HG02970 (cell line): ENCODE measurements at regions not wholly inside any gene's neighbourhood (a gene's known extent, or its start where the extent isn't known, plus 50 kb on each side); places are given as distances from the start of the nearest gene placed in this dataset.

Source experiments
- ATAC-seq: cut with Tn5 transposase; IDR thresholded peaks from one replicate; pipeline ENCODE4 v1.9.1; 2021; ENCODE audit warnings: mild to moderate bottlenecking, moderate library complexity, moderate number of reproducible peaks; ENCODE audit not compliant: unreplicated experiment, low FRiP score

DNA sequence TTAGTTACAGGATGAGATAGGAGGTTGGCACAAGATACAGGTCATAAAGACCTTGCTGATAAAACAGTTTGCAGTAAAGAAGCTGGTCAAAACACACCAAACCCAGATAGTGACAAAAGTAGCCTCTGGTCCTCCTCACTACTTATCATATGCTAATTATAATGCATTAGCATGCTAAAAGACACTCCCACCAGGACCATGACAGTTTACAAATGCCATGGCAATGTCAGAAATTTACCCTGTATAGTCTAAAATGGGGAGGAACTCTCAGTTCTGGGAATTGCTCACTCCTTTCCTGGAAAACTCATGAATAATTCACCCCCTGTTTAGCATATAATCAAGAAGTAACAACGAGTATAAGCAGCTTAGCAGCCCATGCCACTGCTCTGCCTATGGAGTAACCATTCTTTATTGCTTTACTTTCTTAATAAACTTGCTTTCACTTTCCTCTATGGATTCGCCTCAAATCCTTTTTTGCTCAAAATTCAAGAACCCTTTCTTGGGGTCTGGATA lies 1254.4 kb downstream of the PCDH7 start:
- no peak for ATAC-seq

DNA sequence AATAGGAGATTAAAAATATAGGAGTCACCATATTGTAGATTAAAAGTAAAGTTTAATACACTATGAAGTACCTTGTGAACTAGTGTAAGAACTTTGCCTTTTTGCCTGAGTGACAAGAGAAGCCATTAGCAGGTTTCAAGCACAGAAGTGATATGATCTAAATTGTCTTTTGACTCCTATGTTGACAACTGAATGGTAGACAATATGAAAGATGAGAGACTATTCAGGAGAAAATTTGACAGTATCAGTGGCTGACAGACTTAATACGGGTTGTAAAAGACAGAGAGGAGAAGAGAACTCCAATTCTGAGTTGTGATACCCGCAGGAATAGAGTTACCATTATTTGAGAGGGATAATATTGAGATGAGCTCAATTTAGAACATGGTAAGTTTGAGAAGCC lies 1259.8 kb downstream of the PCDH7 start:
- no peak for ATAC-seq

DNA sequence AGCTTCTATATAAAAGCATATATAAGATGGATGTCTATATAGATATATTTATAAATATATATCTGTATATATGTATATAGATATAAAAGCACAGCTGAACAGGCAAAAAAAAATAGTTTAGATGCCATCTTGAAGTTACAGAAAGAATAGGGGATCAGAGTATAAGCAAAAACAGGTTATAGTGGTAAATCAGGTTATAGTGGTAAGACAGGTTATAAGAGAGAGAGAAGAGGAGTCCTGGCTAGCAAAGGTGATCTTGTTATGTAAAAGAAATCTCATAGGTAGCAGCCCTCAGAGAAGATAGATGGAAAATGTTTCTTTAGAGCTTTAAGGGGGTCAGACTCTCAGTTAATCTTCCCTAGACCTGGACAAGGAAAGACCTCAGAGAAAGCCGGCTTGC lies 1263.1 kb downstream of the PCDH7 start:
- ATAC-seq = no peak

DNA sequence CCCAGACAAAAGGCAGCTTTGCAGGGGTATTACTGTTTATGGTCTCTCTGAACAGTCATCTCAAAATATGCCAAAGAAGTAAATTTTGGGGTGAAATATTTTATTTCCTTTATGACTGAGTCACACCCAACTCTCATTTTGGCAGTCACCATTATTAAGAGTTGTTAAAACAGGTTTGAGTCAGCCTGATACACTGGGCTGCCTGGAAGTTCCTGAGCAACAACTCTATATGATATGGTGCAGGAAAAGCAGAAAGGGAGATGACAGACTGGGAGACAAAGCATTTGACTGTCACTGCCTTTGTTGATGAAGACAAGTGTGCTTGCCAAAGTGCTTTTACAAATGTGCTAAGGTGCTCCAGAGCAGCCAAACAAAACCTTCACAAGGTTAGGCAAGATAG lies 1263.5 kb downstream of the PCDH7 start:
- no peak for ATAC-seq

DNA sequence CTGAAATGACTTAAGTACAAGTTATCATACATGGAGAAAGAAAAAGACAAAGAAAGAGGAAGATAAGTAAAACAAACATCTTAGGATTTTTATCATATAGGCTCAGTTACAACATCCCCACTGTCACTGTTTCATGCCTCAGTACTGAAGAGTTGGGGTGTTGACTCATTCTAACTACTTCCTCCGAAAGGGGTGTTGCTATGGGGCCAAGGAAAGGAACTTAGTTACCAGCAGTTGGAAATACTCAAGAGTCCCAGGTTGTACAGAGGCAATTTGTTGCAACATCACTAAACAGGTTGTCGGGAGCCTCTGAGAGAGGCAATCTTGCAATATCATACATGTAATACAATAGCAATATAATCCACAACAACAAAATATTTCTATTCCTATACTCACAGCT lies 1264.7 kb downstream of the PCDH7 start:
- ATAC-seq = no peak

DNA sequence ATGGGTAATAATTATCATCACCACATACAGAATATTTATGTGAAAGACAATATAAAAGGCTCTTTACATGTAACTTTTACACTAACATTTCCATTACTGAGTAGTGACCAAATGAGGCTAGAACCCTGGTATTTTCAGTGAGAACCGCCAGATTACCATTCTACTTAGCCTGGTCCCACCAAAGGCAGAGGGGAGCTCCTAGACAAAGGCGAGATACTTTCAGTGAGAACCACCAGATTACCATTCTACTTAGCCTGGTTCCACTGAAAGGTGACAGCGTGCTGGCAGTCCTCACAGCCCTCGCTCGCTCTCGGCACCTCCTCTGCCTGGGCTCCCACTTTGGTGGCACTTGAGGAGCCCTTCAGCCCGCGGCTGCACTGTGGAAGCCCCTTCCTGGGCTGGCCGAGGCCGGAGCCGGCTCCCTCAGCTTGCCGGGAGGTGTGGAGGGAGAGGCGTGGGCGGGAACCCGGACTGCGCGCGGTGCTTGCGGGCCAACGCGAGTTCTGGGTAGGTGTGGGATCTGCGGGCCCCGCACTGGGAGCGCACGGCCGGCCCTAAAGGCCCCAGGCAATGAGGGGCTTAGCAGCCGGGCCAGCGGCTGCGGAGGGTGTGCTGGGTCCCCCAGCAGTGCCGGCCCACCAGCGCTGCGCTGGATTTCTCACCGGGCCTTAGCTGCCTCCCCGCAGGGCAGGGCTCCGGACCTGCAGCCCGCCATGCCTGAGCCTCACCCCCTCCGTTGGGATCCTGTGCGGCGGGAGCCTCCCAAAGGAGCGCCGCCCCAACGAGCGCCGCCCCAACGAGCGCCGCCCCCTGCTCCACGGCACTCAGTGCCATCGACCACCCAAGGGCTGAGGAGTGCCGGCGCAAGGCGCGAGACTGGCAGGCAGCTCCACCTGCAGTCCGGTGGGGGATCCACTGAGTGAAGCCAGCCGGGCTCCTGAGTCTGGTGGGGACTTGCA lies 1276.1 kb downstream of the PCDH7 start:
- no peak for ATAC-seq

DNA sequence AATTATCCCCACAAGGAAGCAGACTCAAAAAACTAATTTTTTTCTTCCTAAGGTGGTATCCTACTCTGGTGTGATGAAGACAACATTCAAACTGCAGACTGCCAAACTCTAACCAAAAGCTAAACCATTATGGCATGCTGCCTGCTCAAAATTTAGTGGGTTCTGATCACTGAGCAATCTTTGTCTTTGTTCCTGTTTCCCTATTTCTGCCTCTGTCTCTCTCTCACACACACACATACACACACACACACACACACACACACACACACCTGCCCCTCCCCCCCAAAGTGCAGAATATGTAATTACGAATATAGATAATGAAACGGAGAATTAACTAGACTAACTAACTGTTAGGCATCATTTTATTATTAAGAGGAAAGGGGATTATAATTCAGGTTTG lies 1278.6 kb downstream of the PCDH7 start:
- ATAC-seq = no peak

DNA sequence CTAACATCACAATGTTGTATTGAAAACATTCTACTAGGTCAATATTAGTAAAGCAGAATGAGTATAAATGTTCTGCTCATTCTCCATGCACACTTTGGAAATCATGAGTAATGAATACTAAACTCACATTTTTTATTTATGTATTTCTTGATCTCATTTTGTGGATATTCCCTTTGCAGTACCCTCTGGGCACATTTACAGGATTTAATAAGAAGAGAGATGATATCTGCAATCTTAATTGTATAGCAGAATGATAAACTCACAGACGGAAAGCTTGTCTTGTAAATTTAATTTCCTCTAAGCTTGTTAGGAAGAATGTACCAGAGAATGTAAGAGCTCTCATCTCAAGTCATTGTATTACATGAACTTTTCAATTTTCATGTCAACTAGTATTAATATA lies 1279.7 kb downstream of the PCDH7 start:
- ATAC-seq = no peak

DNA sequence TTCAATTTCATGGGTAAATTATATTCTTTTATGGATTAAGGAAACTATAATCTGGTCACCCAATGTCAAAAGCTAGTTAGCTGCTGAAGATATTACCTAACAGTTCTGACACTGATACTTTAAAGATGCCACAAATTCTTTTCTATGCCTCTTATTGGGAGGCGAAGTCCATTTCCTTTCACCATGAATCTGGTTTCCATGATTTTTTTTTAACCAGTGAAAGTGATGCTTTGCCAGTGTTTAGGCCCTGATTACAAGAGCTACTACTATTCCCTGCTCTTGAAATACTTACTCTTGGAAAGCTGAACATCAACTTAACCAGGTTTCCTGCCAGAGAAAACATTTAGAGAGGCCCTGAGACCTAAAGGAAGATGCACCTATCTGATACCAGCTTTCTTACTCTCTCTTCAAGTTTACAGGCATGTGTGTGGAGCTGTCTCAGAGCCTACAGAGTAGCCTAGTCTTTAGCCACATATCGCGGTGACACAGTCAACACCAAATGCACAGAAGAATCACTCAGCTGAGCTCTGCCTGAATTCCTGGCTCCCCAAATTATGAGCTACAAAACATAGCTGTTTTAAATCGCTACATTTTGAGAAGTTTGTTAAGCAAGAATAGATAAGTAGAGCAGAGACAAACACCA lies 1280.8 kb downstream of the PCDH7 start:
- ATAC-seq = no peak

DNA sequence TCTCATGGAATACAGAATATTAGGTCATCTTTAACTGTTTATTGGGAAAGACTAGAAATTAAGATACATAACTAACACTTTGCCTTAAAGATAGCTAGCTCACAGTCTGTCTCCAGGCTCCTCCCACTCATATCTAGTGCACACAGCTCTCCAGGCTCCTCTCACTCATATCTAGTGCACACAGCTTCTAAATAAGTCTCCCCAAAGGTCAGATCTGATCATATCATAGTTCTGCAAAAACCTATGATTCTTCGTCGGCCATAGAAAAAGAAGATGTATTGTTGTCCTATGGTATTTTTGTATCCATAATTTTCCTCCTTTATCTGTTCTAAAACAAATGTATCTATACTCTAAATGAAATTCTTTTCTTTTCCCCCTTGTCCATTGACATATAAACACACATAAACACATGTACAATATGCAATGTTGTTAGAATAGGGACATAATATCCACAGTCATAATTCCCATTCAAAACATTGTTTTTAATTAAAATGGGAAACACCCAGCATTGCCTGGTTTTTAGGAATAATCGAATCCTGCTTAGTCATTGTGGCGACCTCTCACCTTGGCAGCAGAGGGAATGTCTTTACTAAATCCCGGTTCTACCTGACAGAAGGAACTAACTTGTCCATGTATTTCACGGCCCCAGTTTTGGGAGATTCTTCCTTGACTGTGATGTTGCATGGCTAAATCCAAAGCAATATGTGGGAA lies 1282.0 kb downstream of the PCDH7 start:
- no peak for ATAC-seq

DNA sequence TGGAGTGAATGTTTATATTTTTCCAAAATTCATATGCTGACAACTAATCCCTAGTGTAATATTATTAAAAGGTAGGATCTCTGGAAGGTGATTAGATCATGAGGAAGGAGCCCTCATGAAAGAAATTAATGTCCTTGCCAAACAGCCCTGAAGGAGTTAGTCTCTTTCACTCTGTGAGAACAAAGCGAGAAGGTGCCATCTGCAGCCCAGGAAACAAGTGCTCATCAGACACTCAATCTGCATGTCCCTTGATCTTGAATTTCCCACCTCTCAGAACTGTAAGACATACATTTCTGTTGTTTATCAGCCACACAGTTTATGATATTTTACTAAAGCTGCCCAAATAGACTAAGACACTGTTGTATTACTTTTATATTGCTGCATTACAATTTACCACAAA lies 1283.4 kb downstream of the PCDH7 start:
- no peak for ATAC-seq

DNA sequence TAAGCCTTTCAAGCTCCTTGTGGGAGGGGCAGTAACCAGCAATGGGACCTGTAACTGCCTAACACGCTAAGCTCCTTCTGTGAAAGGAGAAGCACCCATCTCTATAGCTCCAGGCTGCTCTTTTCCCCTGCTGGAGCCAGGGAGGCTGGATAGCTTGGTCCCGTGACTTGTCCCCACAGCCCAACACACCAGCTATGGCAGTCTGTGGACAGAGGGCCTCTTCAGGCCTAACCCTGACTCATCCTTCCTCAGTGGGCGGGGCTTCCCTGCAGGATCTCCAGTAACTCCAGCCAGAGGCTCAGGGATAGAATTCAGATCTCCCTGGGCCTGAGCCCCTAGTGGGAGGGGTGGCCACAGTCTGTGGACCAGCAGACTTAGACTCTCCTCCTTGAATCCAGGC lies 1290.1 kb downstream of the PCDH7 start:
- no peak for ATAC-seq

DNA sequence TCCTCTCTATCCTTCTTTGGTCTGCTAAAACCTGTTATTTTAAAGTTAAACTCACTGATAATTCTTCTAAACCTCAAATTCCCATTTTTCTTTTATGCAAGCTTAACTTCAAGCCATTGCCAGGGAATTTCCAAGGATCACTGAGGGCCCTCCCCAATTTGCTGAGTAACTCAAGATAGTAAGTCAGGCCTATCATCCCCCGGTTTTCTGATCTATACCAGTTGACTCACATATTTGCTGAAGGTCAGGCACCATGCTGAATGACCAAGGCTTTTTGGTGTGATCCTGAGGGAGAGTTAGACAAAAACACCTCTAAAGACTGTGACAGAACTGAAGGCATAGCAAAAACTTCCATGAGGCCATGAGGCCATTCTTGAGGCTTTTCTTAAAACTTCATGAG lies 1301.9 kb downstream of the PCDH7 start:
- ATAC-seq = no peak

DNA sequence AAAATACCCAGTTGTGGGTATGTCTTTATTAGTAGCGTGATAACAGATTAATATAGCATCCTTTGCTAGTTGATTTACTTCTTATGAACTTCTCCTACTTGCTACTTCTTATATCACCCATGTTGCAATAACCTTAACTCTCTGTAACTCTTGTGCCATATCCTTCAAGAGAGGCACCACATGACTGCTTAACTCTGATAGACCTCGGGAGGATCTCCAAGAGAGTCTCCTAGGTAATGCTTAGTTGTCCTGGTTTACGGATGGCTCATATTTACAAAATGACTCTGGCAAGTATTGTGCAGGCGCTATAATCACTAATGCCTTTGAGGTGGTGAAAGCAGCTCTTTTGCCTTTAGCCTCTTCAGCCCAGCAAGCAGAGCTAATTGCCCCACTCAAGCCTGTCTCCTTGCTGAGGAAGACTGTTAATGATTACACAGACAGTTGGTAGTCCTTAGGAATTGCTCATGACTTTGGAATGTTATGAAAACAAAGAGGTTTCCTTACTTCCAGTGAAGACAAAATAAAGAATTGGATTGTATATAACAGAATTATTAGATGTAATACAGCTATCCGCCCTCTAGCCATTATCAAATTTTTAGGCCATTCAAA lies 1305.8 kb downstream of the PCDH7 start:
- no peak for ATAC-seq

DNA sequence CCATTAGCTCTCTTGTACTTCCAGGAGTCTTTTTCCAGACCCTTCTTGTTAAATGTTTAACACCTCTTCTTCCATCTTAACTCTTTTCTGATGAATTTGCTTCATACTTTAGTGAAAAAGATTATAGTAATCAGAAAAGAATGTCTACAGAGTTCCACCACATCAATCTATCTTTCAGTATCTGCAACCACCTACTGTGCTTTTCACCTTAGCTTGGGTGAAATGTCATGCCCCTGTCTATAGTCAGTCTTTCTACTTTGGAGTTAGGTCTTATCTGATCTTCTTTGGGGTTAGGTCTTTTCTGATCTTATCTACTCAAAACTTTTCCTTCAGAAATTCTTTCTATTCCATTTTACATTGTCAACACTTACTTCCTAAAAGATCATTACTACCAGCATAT lies 1310.2 kb downstream of the PCDH7 start:
- no peak for ATAC-seq

DNA sequence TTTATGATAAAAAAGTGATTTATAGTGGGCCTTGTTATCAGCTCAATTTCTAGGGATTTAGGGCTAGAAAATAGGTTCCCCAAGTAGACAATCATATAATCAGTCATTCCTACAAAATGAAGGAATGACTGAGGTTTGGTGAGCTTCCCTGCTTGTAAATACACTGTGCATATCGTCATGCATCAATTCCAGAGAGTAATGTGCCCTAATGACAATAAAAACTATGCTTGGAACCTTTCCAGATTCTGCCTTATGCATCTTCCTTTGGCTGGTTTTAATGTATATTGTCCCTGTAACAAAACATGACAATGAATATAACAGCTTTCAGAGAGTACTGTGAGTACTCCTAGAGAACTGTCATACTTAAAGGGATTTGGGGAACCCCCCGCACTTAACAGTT lies 1310.9 kb downstream of the PCDH7 start:
- ATAC-seq = no peak

DNA sequence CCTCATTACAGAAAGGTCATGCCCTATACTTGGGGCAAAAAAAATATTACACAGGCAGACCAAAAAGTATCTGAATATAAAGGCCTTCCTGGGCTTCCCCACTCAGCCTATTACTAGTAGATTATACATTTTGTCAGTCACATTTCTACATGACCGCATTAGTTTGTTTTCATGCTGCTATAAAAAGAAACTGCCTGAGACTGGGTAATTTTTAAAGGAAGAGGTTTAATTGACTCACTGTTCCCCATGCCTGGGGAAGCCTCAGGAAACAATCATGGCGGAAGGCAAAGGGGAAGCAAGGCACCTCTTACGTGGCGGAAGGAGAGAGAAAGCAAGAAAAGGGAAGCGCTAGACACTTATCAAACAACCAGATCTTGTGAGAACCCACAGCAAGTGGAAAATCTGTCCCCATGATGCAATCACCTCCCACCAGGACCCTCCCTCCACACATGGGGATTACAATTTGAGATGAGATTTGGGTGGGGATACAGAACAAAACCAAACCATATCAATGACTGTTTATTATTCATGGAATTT lies 1312.0 kb downstream of the PCDH7 start:
- no peak for ATAC-seq

DNA sequence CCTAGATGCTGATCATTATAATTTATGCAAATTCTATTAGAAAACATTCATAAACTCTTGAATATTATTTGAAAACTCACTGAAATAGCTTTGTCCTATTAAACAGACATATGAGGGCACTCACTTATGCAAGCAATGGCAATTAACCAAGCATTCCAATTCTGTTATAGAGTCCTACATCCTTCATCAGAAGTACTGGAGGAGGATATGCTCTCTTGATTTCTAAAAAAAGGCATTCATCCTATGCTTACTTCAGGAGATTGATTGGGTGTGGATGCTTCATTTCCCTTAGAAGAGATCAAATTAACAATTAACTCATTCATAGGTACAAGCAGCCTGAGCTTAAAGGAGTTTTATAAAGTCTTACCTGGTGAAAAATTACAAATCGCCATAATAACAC lies 1317.2 kb downstream of the PCDH7 start:
- ATAC-seq = no peak

DNA sequence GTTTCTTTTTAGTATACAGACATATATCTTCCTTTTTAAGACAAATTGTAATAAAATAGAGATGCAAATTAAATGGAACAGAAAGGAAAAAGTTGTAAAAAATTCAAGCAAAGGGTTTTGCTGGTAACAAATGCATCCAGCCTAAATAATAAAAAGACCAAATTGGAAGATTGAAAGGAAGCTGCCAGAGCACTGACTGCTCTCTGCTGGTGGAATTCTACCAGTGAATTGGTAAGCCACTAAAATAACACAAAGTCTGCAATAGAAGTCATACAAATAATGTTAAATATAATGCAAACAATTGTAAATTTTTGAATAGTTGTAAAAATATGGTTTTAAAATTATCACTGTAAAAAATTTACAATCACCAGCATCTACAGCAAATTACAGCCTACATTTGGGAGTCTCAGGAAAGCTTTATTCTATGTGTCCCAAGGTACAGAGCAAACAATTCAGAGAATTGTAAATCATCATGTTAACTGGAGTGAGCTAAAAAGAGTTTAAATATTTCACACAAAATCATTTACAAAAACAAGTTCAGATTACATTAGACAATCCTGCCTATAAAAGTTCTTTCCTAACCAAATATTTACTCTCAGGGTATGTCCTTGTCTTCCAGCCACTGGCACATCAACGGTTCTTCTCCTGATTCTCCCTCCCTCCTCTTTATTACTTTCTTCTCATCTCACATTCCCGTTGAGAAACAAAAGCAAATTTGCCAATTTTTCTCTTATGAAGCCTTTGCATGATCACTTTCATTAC lies 1322.5 kb downstream of the PCDH7 start:
- no peak for ATAC-seq

DNA sequence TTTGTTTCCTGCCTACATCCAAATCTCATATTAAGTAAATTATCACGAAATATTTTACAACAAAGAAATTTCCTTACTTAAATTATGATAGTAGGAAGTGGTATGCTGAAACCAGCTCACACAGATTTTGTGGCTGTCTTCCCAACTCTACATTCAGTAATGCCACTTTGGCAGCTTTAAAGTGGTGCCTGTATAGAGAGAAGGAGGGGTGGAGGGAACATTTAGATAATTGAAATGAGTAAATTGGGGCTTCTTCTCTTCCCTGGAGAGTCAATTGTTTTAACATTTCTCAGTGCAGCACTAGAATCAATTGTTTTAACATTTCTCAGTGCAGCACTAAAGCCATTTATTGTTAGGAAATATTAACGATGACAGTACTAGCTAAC lies 1323.1 kb downstream of the PCDH7 start:
- ATAC-seq = no peak
